Fibroblast of skin of abdomen (primary cell): ENCODE measurements at regions not wholly inside any gene's neighbourhood (a gene's known extent, or its start where the extent isn't known, plus 50 kb on each side); places are given as distances from the start of the nearest gene placed in this dataset.
A peak's percentile ranks its signal among the peaks of the same experiment; 100 is the strongest.

Source experiments
- DNase-seq: peaks from one replicate; pipeline ENCODE4 v3.0.0-alpha.2; 2013

- peak; percentile 9 for DNase-seq
Measured at GRCh38 chr14:101196795-101197590, 293.5 kb upstream of the RTL1 start.

- DNase-seq = no peak
Measured at GRCh38 chr14:101197595-101198397, 294.3 kb upstream of the RTL1 start.

DNA sequence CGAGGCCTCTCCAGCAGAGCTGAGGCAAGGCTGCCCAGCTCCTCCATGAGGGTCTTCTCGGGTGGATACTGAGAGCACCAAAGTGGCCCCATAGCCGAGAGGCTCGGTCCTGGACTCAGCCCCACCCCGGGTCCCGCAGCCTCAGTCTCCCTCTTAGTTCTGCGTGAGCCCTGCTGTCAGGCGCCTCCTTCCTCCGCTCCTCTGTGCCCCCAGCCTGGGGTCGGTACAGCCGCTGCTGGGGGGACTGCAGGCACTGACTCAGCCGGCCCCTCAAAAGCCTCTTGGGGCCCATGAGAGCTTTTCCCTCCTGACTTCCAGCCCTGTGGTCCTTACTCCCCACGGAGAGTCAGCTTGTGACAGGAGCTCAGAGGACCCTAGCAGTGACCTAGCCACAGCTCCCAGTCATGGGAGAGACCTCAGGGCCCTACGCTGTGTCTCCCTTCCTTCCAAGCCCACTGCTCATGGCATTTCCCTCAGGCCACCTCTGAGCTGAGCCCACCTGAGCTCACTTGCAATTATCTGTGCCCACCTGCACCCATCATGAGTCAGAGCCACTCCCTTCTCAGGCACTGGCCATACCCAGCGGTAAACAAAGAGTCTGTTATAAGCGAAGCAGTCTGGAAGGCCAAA lies 295.0 kb upstream of the RTL1 start:
- DNase-seq = no peak

DNA sequence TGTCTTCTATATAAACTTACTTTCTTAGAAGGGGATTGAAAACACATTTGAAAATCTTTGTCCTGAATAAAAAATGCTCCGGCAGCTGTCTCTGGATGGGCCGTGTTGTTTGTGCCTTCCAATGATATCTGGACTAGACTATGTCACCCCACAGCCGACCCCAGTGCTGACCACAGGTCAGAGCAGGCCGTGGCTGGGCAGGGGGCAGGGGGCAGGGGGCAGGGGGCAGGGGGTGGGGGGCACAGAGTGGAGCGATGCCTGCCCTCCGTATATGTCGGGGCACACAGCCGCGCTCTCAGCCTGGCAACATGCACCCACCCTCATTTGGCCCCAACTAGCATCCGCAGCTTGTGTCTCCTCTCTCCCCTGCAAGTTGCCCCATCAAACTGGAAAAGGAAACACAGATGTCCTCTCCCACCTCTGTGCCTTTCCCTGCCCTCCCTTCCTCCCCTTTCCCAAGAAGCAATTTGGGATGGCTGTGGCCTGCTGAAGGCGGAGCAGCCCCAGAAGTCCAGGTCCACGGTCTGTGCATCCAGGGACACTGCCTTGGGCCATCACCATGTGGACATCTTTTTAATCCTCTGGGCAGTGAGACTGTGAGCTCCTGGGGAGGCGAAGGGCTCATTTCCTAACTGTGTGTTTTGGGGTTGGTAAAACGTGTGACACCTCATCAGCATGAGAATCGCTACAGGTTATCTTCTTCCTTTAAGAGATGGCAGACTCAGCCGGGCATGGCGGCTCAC lies 295.7 kb upstream of the RTL1 start:
- DNase-seq = no peak

GRCh38 chr14:101200008-101200649 lies 296.6 kb upstream of the RTL1 start:
- DNase-seq = no peak

GRCh38 chr14:101200650-101201516 lies 297.4 kb upstream of the RTL1 start:
- no peak for DNase-seq

DNA sequence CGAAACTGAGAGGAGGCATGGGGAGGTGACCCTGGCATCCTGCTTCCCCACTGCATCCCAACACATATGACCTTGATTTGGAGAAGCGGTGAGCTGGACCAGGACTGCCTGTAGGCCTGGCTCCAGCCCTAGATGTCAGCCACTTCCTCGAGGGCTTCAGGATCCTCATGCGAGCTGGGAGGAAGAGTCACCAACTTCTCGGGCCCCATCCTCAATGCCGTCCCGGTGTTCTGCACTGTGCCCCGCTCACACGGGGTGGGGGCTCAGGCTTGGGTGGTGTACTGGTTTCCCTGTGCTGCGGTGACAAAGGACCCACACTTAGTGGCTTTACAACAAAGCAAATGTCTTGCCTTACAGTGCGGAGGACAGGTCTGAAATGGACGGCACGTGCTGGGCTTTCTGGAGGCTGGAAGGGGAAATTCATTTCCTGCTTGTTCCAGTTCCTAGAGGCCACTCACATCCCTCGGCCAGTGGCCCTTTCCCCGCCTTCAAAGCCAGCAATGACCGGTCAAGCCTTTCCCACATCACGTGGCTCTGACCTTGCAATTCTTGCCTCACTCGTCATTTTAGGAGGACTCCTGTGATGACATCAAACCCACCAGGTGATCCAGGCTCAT lies 298.1 kb upstream of the RTL1 start:
- no peak for DNase-seq

DNA sequence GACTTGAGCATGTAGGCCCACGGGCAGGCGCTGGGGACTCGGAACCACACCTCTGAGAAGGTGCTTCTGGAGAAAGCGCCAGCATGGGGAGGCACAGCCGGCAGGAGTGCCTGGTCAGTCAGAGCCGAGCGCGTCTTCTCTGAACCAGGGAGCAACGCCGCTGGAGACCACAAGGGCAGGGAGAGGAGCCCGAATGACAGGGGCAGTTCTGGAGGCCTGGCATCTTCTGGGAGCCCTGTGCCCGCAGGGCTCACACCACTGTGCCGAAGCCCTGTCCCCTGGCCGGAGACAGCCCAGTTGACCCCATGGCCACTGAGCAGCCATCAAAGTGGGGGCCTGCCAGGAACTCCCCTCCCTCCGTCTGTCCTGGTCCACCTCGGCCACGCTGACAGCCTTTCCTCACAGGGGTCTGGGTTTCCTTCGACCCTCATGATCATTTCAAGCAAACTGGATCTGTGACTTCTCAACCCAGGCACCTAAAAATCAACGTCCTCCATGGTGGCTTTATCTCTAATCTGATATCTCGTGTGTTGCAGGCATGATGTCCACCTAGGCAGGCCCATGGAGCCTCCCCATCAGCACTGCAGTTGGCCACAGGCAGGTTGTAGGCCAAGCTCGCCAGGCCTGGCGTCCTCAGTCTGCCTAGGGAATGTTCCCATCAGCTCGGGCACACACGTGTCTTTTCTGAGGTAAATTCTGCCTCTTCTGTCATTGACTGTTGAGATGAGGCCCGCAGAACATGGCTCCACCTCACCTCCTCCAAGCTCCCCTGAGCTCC lies 299.3 kb upstream of the RTL1 start:
- no peak for DNase-seq

DNA sequence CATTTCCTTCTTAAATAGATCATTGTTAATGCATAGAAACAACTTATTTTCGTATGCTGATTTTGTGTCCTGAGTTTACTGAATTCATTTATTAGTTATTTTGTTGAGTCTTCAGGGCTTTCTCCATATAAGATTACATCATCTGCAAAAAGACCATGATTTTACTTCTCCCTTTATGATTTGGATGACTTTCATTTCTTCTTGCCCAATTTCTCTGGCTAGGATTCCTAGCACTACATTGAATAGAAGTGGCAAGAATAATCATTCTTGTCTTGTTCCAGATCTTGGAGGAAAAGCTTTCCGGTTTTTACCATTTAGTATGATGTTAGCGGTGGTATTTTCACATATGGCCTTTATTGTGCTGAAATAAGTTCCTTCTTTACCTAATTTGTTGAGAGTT lies 303.0 kb upstream of the RTL1 start:
- DNase-seq = no peak

DNA sequence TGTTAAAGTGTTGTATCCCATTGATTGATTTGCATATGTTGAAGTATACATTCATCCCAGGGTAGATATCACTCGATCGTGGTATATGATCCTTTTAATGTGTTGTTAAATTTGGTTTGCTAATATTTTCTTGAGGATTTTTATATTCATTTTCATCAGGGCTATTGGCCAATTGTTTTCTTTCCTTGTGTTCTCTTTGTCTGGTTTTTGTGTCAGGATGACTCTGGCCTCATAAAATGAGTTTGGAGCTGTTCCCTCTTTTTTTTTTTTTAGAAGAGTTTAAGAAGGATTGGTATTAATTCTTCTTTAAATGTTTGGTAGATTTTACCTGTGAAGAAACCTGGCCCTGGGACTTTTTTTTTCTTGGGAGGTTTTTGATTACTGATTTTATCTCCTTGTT lies 303.5 kb upstream of the RTL1 start:
- DNase-seq = no peak

GRCh38 chr14:101207897-101208296 lies 304.4 kb upstream of the RTL1 start:
- no peak for DNase-seq

DNA sequence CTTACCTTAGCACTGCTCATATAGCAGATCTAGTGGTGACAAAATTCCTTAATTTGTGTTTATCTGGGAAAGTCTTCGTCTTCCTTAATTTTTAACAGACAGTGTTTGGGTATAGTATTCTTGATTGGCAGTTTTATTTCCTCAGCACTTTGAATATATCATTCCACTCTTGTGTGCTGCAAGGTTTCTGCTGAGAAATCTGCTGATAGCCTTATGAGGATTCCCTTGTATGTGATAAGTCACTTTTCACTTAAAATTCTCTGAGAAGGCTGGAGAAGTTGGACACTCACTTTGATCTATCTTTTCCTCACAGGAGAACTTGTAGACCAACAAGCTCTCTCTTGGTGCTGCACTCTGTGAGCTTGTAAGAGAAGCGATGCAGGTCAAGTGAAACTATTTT lies 306.1 kb upstream of the RTL1 start:
- DNase-seq = no peak

GRCh38 chr14:101215266-101215665 lies 311.7 kb upstream of the RTL1 start:
- no peak for DNase-seq

- DNase-seq = no peak
Measured at GRCh38 chr14:101215927-101216326, 312.4 kb upstream of the RTL1 start.

DNA sequence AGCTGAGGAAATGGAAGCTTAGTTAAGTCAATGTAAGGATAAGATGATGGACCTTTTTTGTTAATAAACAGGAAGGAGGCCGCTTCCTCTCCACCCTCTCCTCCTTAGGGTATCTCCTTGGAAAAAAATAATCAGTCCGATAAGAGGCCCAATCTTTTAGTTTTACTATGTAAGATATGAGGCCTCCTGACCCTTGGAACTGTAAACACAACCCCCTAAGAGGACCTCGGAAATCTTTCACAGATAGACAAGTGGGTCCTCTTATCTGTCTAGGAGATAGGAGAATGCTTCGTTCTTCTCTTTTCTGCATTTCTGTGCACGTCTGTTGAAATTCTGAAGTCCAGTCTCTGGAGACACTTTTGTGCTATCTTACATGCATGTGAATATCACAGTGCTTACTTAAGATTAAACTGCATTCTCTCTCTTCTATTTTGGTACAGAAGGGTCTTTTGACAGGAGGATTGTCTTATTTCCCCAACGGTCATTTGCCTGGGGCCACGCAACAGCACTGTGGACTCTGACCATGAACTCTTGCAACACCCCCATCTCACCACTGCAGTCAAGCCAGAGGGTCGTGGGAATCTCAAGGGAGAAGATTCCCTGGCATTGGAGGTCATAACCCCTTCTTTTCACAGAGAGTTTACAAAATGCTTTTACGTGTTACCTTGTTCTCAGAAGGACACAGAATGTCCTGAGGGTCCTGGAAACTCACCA lies 313.0 kb upstream of the RTL1 start:
- DNase-seq = no peak

GRCh38 chr14:101217080-101217463 lies 313.6 kb upstream of the RTL1 start:
- DNase-seq = no peak

DNA sequence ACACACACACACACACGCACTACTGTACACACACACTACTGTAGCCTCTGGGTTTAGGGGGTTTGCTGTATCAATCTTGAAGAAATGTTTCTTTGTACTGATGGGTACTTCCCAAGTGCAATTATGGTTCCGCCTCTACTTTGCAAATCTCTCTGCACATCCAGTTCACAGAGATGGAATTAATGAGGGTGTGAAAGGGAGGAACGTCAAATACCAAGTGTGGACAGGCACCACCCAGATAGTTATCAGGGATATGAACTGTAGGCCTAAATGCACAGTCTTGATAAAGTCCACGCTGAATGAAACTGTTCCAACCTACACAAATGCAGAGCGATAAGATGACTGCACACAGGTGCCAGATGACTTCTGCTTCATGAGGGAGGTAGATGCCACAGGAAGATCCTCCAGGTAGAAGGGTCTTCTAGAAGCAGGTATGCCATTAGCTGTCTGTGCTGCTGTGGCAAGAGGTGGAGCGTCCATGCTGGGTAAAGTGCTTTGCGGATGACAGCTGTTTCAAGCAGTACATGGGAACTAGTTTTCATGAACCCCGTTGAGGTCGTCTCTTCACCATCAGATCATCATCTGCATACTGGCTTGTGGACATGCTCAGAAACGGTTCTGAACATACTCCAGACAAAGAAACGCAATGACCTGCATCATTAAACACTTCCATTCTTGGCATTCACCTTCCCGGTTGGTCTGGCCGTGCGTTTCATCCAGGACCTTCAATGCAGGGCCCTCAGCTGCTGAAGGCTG lies 314.3 kb upstream of the RTL1 start:
- DNase-seq = no peak

DNA sequence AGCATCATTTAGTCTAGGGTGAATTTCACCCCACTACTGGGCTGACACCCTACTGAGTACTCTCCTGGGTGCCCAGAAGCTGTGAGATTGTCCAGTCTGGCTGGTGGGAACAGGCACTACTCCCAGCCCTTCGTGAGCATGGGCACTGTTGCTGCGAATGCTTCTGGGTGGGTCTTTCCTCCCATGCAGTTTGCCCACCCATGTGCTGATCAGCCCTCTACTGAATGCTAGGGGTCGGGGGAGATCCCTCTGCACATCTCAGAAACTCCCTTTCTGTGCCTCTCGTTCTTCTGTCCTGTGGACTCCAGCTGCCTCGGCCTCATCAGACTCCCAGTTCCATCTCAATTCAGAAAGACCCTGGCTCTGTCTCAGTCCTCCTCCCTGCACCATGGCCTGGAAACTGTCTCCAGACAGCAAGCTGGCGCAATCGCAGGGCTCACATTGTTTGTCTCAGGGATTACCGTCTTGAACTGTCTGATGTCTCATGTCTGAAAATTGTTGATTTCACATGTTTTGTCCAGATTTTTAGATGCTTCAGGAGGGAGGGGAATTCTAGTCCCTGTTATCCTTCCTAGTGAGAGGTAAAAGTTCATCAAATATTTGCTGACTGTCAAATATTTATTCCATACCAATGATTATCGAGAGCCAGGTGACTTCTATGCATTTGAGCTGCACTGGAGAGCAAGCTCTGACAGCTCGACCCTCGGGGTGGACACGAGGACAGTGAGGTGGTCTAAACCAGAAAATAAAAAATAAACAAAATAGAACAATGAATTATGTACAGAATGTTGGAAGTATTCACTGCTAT lies 316.6 kb upstream of the RTL1 start:
- DNase-seq = no peak
